ENCODE measurements at regions not wholly inside any gene's neighbourhood (a gene's known extent, or its start where the extent isn't known, plus 50 kb on each side); places are given as distances from the start of the nearest gene placed in this dataset.

GRCh38 chr11:23680488-23681230 lies 816.2 kb upstream of the LUZP2 start:
- TF ChIP-seq, protein P1, sequence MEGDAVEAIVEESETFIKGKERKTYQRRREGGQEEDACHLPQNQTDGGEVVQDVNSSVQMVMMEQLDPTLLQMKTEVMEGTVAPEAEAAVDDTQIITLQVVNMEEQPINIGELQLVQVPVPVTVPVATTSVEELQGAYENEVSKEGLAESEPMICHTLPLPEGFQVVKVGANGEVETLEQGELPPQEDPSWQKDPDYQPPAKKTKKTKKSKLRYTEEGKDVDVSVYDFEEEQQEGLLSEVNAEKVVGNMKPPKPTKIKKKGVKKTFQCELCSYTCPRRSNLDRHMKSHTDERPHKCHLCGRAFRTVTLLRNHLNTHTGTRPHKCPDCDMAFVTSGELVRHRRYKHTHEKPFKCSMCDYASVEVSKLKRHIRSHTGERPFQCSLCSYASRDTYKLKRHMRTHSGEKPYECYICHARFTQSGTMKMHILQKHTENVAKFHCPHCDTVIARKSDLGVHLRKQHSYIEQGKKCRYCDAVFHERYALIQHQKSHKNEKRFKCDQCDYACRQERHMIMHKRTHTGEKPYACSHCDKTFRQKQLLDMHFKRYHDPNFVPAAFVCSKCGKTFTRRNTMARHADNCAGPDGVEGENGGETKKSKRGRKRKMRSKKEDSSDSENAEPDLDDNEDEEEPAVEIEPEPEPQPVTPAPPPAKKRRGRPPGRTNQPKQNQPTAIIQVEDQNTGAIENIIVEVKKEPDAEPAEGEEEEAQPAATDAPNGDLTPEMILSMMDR (IDR thresholded peaks at IDR 0.05; ENCODE audit: low read depth, low read length, poor library complexity, severe bottlenecking) = no peak
- no peak for TF ChIP-seq EZH2phosphoT487 (IDR thresholded peaks at IDR 0.05; ENCODE audit: borderline replicate concordance, low read length)

All from DOHH2 (cell line).